OCI-LY1 (cell line): ENCODE measurements at regions not wholly inside any gene's neighbourhood (a gene's known extent, or its start where the extent isn't known, plus 50 kb on each side); places are given as distances from the start of the nearest gene placed in this dataset.

ENCODE experiments used
- H2AFZ ChIP-seq: fragments of 200-600 bp; sonication (generic), shearing (Covaris generic); 2 replicates; pipeline ENCODE4 v1.6.0; 2014; ENCODE audit warnings: antibody characterized with exemption, mild to moderate bottlenecking, low read length
- H3F3A ChIP-seq: fragments of 200-600 bp; sonication (generic), shearing (Covaris generic); 2 replicates; pipeline ENCODE4 v1.6.0; 2014; ENCODE audit warnings: mild to moderate bottlenecking, antibody characterized with exemption, low read length, moderate library complexity; ENCODE audit not compliant: insufficient read depth
- H3K27ac ChIP-seq: fragments of 200-600 bp; sonication (generic); 2 replicates; pipeline ENCODE4 v1.5.1; 2014; ENCODE audit warnings: low read length, mixed run types, mild to moderate bottlenecking, low read depth; ENCODE audit not compliant: poor library complexity, severe bottlenecking
- H3K27me3 ChIP-seq: fragments of 200-600 bp; sonication (generic); 2 replicates; pipeline ENCODE4 v1.6.0; 2014; ENCODE audit warnings: antibody characterized with exemption, mild to moderate bottlenecking, low read length, moderate library complexity; ENCODE audit not compliant: insufficient read depth
- H3K36me3 ChIP-seq: fragments of 200-600 bp; sonication (generic); 2 replicates; pipeline ENCODE4 v1.6.1; 2014; ENCODE audit warnings: mild to moderate bottlenecking, antibody characterized with exemption, low read length, moderate library complexity, mixed read lengths; ENCODE audit not compliant: insufficient read depth
- H3K4me1 ChIP-seq: fragments of 200-600 bp; sonication (generic); 2 replicates; pipeline ENCODE4 v1.5.1; 2014; ENCODE audit warnings: mild to moderate bottlenecking, low read length, moderate library complexity; ENCODE audit not compliant: insufficient read depth, severe bottlenecking
- H3K4me2 ChIP-seq: fragments of 200-600 bp; sonication (generic), shearing (Covaris generic); 2 replicates; pipeline ENCODE4 v1.6.1; 2014; ENCODE audit warnings: low read length
- H3K4me3 ChIP-seq: fragments of 200-600 bp; sonication (generic); 2 replicates; pipeline ENCODE4 v1.5.1; 2014; ENCODE audit warnings: low read length, low read depth, mild to moderate bottlenecking, mixed read lengths; ENCODE audit not compliant: poor library complexity, severe bottlenecking
- H3K79me2 ChIP-seq: fragments of 200-600 bp; shearing (Covaris generic); 2 replicates; pipeline ENCODE4 v1.6.1; 2016; ENCODE audit warnings: mixed run types, low read length, mixed read lengths; ENCODE audit not compliant: insufficient read depth
- H3K9ac ChIP-seq: fragments of 200-600 bp; sonication (generic), shearing (Covaris generic); 2 replicates; pipeline ENCODE4 v1.6.1; 2014; ENCODE audit warnings: mild to moderate bottlenecking, low read length, mixed read lengths
- H3K9me2 ChIP-seq: fragments of 200-600 bp; sonication (generic), shearing (Covaris generic); 2 replicates; pipeline ENCODE4 v1.6.1; 2014; ENCODE audit warnings: low read depth, mild to moderate bottlenecking, low read length, mixed read lengths
- H3K9me3 ChIP-seq: fragments of 200-600 bp; shearing (Covaris generic); 2 replicates; pipeline ENCODE4 v1.6.1; 2014; ENCODE audit warnings: low read length, mixed read lengths
- H4K20me1 ChIP-seq: fragments of 200-600 bp; sonication (generic), shearing (Covaris generic); 2 replicates; pipeline ENCODE4 v1.6.0; 2016; ENCODE audit warnings: mild to moderate bottlenecking, low read length; ENCODE audit not compliant: insufficient read depth
- EZH2 ChIP-seq: fragments of 200-600 bp; sonication (generic), shearing (Covaris generic); IDR thresholded peaks from 2 replicates; pipeline ENCODE4 v1.8.0; 2017; ENCODE audit warnings: borderline replicate concordance, mixed run types, mild to moderate bottlenecking, antibody characterized with exemption, low read length, moderate library complexity, mixed read lengths
- TF ChIP-seq, protein P1 (sequence below): fragments of 200-600 bp; sonication (generic), shearing (Covaris generic); IDR thresholded peaks from 2 replicates; pipeline ENCODE4 v1.5.1; 2017; ENCODE audit warnings: mild to moderate bottlenecking, antibody characterized with exemption, low read length, moderate library complexity, mixed read lengths

DNA sequence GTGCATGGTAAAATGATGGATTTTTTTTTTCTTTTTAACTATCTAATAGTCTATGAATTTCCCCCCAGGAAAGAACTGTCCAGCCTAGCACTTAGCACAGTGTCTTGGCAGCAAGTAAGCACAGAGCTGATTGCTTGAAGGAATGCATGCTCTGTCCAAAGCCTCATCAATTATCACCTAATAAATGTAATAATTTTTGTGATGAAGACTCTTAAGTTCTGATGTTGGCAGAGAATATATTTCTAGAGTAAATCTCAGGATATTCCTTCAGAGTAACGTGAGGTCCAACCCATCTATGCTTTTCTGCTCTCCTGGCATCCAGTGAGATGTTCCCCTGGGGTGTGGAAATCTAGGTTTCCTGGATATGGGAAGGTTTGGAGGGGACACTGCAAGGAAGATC is 152.4 kb downstream of the TMX1 start:
- no peaks in the 10 kb centered on the region for H3K27me3 ChIP-seq
- H4K20me1 ChIP-seq: no peaks in the 10 kb centered on the region
- no peaks in the 10 kb centered on the region for H3K4me1 ChIP-seq
- H2AFZ ChIP-seq: no peak overlapping the region
- TF ChIP-seq EZH2: no peak
- TF ChIP-seq, protein P1, sequence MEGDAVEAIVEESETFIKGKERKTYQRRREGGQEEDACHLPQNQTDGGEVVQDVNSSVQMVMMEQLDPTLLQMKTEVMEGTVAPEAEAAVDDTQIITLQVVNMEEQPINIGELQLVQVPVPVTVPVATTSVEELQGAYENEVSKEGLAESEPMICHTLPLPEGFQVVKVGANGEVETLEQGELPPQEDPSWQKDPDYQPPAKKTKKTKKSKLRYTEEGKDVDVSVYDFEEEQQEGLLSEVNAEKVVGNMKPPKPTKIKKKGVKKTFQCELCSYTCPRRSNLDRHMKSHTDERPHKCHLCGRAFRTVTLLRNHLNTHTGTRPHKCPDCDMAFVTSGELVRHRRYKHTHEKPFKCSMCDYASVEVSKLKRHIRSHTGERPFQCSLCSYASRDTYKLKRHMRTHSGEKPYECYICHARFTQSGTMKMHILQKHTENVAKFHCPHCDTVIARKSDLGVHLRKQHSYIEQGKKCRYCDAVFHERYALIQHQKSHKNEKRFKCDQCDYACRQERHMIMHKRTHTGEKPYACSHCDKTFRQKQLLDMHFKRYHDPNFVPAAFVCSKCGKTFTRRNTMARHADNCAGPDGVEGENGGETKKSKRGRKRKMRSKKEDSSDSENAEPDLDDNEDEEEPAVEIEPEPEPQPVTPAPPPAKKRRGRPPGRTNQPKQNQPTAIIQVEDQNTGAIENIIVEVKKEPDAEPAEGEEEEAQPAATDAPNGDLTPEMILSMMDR: no peak
- H3K36me3 ChIP-seq: no peaks in the 10 kb centered on the region
- no peak overlapping the region for H3K4me2 ChIP-seq
- H3F3A ChIP-seq: no peaks in the 10 kb centered on the region
- H3K79me2 ChIP-seq: no peaks in the 10 kb centered on the region
- H3K9ac ChIP-seq: no peak overlapping the region
- H3K4me3 ChIP-seq: no peak overlapping the region
- no peaks in the 10 kb centered on the region for H3K9me2 ChIP-seq
- no peak overlapping the region for H3K27ac ChIP-seq
- no peaks in the 10 kb centered on the region for H3K9me3 ChIP-seq

DNA sequence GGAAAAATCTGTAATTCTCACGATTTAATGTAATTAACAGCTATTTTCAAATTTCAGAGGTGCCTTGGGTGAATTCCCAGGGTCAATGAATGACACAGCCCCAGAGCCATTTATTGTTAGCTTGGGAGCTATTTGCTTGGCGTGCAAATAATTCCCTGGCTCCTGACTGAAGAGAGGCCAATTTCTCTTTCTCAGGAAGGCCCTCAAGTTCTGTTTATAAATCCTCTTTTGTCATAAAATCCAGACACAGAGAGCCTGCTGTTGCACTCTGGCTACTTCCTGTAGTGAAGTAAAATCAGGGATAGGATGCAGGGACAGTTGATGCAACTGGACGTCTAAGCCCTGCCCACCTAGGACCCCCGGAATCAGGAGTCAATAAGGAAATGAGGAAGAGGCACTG is 154.3 kb downstream of the TMX1 start:
- no peak overlapping the region for H3K27ac ChIP-seq
- no peak overlapping the region for H3K4me3 ChIP-seq
- TF ChIP-seq, protein P1: no peak
- TF ChIP-seq EZH2: no peak
- no peaks in the 10 kb centered on the region for H3K79me2 ChIP-seq
- H4K20me1 ChIP-seq: no peaks in the 10 kb centered on the region
- H3K27me3 ChIP-seq: no peaks in the 10 kb centered on the region
- no peaks in the 10 kb centered on the region for H3K9me3 ChIP-seq
- no peak overlapping the region for H2AFZ ChIP-seq
- no peaks in the 10 kb centered on the region for H3F3A ChIP-seq
- no peaks in the 10 kb centered on the region for H3K36me3 ChIP-seq
- no peaks in the 10 kb centered on the region for H3K4me1 ChIP-seq
- no peaks in the 10 kb centered on the region for H3K9me2 ChIP-seq
- H3K4me2 ChIP-seq: no peak overlapping the region
- H3K9ac ChIP-seq: no peak overlapping the region

DNA sequence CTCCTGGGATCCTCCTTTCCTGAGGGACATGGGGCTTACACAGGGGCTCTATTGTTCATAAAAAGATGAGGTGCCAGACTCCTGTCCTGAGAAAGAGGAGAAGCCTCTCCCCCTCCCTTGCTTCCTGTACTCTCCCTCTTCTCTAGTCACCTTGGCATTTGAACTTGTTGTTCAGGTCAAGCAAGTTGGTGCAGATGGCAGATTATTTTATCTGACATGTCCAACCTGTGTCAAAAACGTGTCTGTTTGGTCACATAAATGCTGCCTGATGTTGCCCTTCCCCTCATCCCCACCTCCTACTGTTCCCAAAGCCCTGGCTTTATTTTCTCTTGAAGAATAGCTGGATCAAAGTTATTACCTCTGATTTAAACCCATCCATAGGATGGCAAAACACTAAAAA is 154.8 kb downstream of the TMX1 start:
- no peaks in the 10 kb centered on the region for H3F3A ChIP-seq
- H4K20me1 ChIP-seq: no peaks in the 10 kb centered on the region
- no peaks in the 10 kb centered on the region for H3K27me3 ChIP-seq
- no peak overlapping the region for H2AFZ ChIP-seq
- H3K9me2 ChIP-seq: no peaks in the 10 kb centered on the region
- no peaks in the 10 kb centered on the region for H3K79me2 ChIP-seq
- H3K27ac ChIP-seq: no peak overlapping the region
- no peaks in the 10 kb centered on the region for H3K9me3 ChIP-seq
- no peak overlapping the region for H3K4me2 ChIP-seq
- no peak overlapping the region for H3K4me3 ChIP-seq
- TF ChIP-seq, protein P1: no peak
- no peak for TF ChIP-seq EZH2
- H3K36me3 ChIP-seq: no peaks in the 10 kb centered on the region
- no peak overlapping the region for H3K9ac ChIP-seq
- H3K4me1 ChIP-seq: no peaks in the 10 kb centered on the region
